AG04449 (cell line): ENCODE measurements at regions not wholly inside any gene's neighbourhood (a gene's known extent, or its start where the extent isn't known, plus 50 kb on each side); places are given as distances from the start of the nearest gene placed in this dataset.

Experiments used
- CTCF ChIA-PET: fragments of 350-600 bp; formaldehyde crosslinking; extraction: SDS; loops from one replicate; lab custom pipeline; 2021; ENCODE audit warnings: antibody characterized with exemption; lab: Yijun Ruan, JAX
- POLR2A ChIA-PET: fragments of 400-600, 350-600 bp; formaldehyde crosslinking; extraction: SDS; loops from one replicate; lab custom pipeline; 2020; ENCODE audit warnings: antibody characterized with exemption, inconsistent platforms; lab: Yijun Ruan, JAX
- DNase-seq: peaks from one replicate; pipeline ENCODE4 v3.0.0-alpha.2; 2010; ENCODE audit warnings: low read depth, low spot score
- H3K4me3 ChIP-seq: 2 replicates; pipeline ENCODE4 v1.5.1; 2011; ENCODE audit warnings: low read depth, mild to moderate bottlenecking, control low read depth, low read length
- TF ChIP-seq, protein P1 (sequence below): IDR thresholded peaks from one replicate; pipeline ENCODE4 v1.5.1; 2011; ENCODE audit warnings: mild to moderate bottlenecking, moderate library complexity, low read length, control low read depth, inconsistent platforms; ENCODE audit not compliant: insufficient read depth; ENCODE audit errors: missing control alignments

DNA sequence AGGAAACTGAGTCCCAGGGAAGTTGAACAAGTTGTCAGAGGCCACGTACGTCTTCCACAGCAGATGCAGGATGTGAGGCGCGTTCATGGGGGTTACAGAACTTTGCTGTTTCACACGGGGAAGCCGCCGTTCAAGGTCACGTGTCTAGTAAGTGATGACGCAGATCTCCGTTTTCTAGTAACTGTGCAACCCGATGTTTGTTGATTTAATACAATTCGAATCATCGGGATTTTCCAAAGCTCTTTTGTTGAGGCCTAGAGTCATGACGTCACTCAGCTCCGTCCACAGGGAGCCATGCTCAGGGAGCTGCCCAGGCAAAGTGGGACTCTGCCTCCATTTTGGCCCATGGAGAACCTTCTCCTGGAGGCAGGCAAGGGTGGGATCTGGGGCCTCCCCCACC lies 1121.8 kb downstream of the TBC1D22A start:
- DNase-seq, result no peak
- TF ChIP-seq, protein P1, sequence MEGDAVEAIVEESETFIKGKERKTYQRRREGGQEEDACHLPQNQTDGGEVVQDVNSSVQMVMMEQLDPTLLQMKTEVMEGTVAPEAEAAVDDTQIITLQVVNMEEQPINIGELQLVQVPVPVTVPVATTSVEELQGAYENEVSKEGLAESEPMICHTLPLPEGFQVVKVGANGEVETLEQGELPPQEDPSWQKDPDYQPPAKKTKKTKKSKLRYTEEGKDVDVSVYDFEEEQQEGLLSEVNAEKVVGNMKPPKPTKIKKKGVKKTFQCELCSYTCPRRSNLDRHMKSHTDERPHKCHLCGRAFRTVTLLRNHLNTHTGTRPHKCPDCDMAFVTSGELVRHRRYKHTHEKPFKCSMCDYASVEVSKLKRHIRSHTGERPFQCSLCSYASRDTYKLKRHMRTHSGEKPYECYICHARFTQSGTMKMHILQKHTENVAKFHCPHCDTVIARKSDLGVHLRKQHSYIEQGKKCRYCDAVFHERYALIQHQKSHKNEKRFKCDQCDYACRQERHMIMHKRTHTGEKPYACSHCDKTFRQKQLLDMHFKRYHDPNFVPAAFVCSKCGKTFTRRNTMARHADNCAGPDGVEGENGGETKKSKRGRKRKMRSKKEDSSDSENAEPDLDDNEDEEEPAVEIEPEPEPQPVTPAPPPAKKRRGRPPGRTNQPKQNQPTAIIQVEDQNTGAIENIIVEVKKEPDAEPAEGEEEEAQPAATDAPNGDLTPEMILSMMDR, result no peak
- H3K4me3 ChIP-seq, result no peak overlapping the region
- CTCF ChIA-PET, result no interaction called here
- POLR2A ChIA-PET, result no interaction called here

DNA sequence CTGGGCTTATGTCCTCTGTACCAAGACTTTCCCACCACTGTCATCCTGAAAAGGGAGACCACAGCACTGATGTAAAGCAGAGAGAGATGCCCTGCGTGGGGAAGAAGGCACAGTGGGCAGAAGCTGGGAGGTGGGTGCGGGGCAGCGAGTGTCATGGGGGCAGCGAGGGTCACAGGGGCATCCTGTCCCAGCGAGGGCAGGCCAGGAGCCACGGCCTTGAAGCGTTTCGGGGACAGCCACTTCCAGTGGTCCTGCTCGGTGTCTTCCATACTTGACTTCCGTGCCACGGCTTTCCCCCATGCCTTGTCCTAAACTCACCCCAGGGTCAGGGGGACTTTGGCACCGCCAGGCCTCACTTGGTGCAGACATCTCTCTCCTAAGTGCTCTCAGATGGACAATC lies 1121.3 kb downstream of the TBC1D22A start:
- TF ChIP-seq, protein P1, result no peak
- H3K4me3 ChIP-seq, result no peak overlapping the region
- POLR2A ChIA-PET, result no interaction called here
- no peak for DNase-seq
- CTCF ChIA-PET, result no interaction called here

DNA sequence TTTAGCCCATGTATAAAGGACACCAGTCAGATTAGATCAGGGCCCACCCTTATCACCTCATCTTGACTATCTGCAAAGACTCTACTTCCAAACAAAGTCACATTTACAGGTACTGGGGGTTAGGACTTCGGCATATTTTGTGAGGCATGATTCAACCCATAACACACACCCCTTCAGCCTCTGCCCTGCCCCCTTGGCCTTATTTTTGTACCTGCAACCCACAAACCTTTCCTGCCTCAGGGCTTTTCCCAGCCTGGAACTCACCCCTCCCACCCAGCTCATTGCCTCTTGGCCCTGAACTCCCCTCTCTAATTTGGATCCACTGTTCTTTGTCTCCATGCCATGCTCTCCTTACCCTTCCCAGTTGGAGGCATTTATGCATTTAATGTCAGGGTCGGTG lies 1116.9 kb downstream of the TBC1D22A start:
- POLR2A ChIA-PET, result no interaction called here
- H3K4me3 ChIP-seq, result no peak overlapping the region
- CTCF ChIA-PET, result no interaction called here
- TF ChIP-seq, protein P1, result no peak
- DNase-seq, result no peak

DNA sequence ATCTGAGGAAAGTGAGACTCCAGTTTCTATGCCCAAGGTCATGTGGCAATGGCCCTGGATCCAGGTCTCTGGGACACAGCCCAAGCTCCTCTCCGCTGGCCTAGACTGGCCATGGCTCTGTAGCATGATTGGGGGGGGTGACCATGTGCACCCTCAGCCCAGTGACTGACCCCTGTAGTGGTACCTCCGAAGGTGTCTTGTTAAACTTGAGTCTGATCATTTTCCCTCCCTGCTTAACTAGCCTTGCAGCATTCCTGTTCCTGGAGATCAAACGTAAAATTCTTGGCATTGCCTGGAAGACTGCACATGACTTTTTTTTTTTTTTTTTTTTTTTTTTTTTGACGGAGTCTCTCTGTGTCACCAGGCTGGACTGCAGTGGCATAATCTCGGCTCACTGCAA lies 1116.0 kb downstream of the TBC1D22A start:
- ChIA-PET CTCF (no interaction called here), POLR2A (no interaction called here)
- H3K4me3 ChIP-seq, result no peak overlapping the region

DNA sequence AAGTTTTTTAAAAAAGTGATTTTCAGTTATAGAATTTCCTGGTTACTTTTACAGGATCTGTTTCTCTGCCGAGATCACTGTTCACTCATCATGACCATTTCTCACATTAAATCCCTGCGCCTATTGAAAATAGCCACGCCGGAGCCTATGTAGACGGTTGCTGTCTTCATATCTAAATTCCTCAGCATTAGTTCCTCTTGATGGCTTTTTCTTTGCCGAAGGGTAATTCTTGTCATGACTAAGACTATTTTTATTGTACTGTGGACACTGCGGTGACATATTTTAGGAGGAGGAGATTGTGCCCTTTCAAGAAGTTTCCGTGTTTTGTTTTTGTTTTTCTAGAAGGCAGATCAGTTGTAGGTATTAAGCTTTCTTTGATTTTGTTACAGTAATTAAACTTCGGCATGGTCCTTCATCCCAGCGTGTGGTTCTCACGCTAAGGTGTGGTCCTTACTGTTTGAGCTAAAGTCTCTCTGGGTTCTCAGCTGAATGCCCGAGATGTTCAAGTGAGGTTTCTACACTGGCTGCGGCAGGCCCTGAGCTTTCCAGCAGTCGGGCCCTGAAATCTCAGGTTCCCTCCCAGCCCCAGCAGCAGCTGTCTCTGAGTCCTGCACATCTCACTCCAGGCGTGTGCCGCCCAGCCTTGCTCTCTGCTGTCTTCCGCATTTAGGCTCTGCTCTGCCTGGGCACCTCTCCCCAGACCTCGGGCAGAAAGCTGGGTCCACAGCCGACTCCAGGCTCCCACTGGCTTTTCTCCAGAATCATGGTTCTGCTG lies 1110.5 kb downstream of the TBC1D22A start:
- TF ChIP-seq, protein P1, result no peak
- no peak overlapping the region for H3K4me3 ChIP-seq
- CTCF ChIA-PET, result no interaction called here

More for the DNA sequence above, 1116.0 kb downstream of the TBC1D22A start:
- TF ChIP-seq, protein P1, result no peak
- DNase-seq, result no peak

DNA sequence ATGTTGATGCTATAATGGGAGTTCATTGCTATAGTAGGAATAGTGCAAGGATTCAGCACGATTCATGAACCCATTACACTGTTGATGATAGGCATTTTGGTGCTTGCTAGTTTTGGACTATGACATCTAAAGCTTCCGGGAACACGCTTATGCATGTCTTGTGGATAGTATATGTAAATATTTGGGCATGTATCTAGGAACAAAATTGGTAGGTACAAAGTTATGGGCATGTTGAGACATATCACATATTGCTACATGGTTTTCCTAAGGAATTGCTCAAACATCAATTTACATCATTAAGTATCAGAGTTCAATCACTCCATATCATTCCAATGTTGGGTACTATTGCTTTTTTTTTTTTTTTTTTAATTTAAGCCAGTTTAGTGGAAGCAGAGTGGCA lies 1103.2 kb downstream of the TBC1D22A start:
- H3K4me3 ChIP-seq, result no peak overlapping the region
- TF ChIP-seq, protein P1, result no peak
- POLR2A ChIA-PET, result no interaction called here
- DNase-seq, result no peak
- CTCF ChIA-PET, result no interaction called here

More for the DNA sequence above, 1110.5 kb downstream of the TBC1D22A start:
- no peak for DNase-seq
- POLR2A ChIA-PET, result no interaction called here
